ENCODE measurements at regions not wholly inside any gene's neighbourhood (a gene's known extent, or its start where the extent isn't known, plus 50 kb on each side); places are given as distances from the start of the nearest gene placed in this dataset.

DNA sequence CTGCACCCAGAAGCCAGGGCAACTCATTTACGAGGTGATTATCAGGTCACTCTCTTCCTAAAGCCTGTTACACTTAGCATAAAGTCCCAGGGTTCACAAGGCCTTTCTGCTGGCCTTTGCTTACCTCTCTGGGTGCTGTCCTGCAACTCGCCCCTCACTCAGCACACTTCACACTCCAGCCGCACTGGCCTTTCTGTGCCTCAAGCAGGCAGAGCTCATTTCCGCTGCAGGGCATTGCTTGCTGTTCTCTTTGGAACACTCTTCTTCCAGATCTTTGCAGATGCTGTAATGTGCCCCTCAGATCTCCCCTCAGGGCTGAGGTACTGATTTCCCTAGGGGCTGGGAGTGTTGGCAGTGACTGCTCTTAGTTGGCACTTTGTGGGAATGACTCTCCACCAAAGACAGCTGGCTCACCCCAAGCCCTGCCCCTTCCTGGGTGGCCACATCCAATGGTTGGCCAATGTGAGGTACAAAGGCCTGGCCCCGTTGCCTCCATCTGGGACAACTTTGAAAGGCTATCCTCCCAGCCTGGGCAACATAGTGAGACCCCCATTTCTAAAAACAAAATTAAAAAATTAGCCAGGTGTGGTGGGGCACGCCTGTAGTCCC lies 50.8 kb upstream of the SSBP3 start:
- TF ChIP-seq, protein P1, sequence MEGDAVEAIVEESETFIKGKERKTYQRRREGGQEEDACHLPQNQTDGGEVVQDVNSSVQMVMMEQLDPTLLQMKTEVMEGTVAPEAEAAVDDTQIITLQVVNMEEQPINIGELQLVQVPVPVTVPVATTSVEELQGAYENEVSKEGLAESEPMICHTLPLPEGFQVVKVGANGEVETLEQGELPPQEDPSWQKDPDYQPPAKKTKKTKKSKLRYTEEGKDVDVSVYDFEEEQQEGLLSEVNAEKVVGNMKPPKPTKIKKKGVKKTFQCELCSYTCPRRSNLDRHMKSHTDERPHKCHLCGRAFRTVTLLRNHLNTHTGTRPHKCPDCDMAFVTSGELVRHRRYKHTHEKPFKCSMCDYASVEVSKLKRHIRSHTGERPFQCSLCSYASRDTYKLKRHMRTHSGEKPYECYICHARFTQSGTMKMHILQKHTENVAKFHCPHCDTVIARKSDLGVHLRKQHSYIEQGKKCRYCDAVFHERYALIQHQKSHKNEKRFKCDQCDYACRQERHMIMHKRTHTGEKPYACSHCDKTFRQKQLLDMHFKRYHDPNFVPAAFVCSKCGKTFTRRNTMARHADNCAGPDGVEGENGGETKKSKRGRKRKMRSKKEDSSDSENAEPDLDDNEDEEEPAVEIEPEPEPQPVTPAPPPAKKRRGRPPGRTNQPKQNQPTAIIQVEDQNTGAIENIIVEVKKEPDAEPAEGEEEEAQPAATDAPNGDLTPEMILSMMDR (IDR thresholded peaks at IDR 0.05 in 4 of 5, conservative IDR thresholded peaks at IDR 0.05 in 1 of 5) = no peak
- no peak for TF ChIP-seq POLR2A (IDR thresholded peaks at IDR 0.05)
